HUES64 (cell line): ENCODE measurements at regions not wholly inside any gene's neighbourhood (a gene's known extent, or its start where the extent isn't known, plus 50 kb on each side); places are given as distances from the start of the nearest gene placed in this dataset.
A peak's percentile ranks its signal among the peaks of the same experiment; 100 is the strongest.

Source experiments
- H3K27ac ChIP-seq: 2 replicates; pipeline ENCODE4 v1.7.0; 2013; ENCODE audit warnings: low read depth, low read length, inconsistent platforms
- H3K27me3 ChIP-seq: 2 replicates; pipeline ENCODE4 v1.6.1; 2013; ENCODE audit warnings: mild to moderate bottlenecking, low read length; ENCODE audit not compliant: insufficient read depth
- H3K36me3 ChIP-seq: 2 replicates; pipeline ENCODE4 v1.6.1; 2013; ENCODE audit warnings: mild to moderate bottlenecking, low read length; ENCODE audit not compliant: insufficient read depth
- H3K4me1 ChIP-seq: 2 replicates; pipeline ENCODE4 v1.6.1; 2013; ENCODE audit warnings: mild to moderate bottlenecking, low read length, moderate library complexity; ENCODE audit not compliant: insufficient read depth
- H3K4me3 ChIP-seq: 2 replicates; pipeline ENCODE4 v1.5.1; 2013; ENCODE audit warnings: mild to moderate bottlenecking, low read length, moderate library complexity
- H3K9ac ChIP-seq: 2 replicates; pipeline ENCODE4 v1.6.1; 2013; ENCODE audit warnings: mild to moderate bottlenecking, low read depth, low read length
- H3K9me3 ChIP-seq: 2 replicates; pipeline ENCODE4 v1.6.1; 2013; ENCODE audit warnings: low read depth, low read length; ENCODE audit not compliant: insufficient read depth
- WGBS: fragments of 150-250, 120-280 bp; methylation state at CpG from one replicate; pipeline ENCODE4 v1.1.7; 2013; ENCODE audit warnings: missing lambda C conversion rate; 5-methylcytosine and 5-hydroxymethylcytosine counted together

GRCh38 chr20:16919841-16920240, 171.7 kb downstream of the OTOR start:
- Histone ChIP-seq H3K27me3 (no peaks in the 10 kb centered on the region), H3K36me3 (no peaks in the 10 kb centered on the region), H3K9ac (no peak overlapping the region), H3K4me3 (no peak overlapping the region), H3K4me1 (peaks cover 30% of the 10 kb centered on the region), H3K27ac (no peak overlapping the region), H3K9me3 (no peaks in the 10 kb centered on the region)
- 79% methylated on average over 5 of the region's 5 CpGs for WGBS

DNA sequence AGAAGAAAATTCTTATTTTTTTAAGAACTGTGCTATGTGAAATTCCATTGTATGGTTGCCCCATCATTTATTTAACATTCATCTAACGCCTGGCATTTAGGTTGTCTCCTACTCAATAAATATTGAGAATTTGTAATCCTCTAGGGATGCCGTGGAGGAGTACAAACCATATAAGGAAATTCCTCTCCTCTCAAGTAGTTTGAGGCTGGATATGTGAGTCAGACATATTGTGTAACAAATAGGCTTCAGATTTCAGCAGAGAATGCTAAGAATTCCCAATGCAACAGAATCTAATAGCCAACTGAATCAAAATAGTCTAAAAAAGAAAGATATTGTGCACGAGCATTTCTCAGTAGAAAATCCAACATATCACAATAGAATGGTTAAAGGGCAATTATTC, 174.7 kb downstream of the OTOR start:
- no peak overlapping the region for H3K4me3 ChIP-seq
- H3K27me3 ChIP-seq, result no peaks in the 10 kb centered on the region
- no peaks in the 10 kb centered on the region for H3K9me3 ChIP-seq
- WGBS, result no CpG with 5 or more reads among the region's 3 CpGs
- H3K4me1 ChIP-seq, result peaks cover 21% of the 10 kb centered on the region
- H3K9ac ChIP-seq, result no peak overlapping the region
- H3K27ac ChIP-seq, result no peak overlapping the region
- no peaks in the 10 kb centered on the region for H3K36me3 ChIP-seq

DNA sequence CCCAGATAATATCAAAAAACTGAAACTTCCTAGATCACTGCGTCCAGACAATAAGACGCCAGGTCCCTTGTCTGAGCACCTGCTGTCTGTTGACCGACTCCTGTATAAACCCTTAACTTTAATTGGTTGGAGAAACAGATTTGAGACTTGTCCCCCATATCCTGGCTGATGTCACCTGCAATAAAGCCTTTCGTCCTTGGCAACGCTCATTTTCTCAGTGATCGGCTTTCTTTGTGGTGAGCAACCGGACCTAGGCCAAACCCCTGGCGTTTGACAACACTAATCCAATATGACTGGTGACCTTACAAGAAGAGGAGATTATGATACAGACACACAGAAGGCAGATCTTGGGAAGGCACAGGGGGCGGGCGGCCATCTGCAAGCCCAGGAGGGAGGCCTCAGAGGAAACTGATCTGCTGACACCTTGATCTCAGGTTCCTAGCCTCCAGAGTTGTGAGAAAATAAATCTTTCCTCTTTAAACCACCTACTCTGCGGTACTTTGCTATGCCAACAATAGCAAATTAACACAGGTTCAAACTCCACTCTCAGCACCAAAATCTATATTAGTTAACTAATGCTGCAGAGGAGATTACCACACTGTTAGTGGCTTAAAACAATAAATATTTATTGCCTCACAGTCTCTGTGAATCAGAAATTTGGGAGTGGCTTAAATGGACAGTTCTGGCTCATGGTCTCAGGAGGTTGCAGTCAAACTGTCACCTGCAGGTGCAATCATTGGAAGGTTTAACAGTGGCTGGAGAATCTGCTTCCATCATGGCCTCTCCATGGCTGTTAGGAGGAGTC, 178.7 kb downstream of the OTOR start:
- Histone ChIP-seq H3K4me1 (peaks cover 17% of the 10 kb centered on the region), H3K27me3 (no peaks in the 10 kb centered on the region), H3K27ac (no peak overlapping the region), H3K9ac (no peak overlapping the region), H3K4me3 (no peak overlapping the region), H3K9me3 (no peaks in the 10 kb centered on the region), H3K36me3 (no peaks in the 10 kb centered on the region)
- WGBS, result 95% methylated on average over 11 of the region's 11 CpGs

DNA sequence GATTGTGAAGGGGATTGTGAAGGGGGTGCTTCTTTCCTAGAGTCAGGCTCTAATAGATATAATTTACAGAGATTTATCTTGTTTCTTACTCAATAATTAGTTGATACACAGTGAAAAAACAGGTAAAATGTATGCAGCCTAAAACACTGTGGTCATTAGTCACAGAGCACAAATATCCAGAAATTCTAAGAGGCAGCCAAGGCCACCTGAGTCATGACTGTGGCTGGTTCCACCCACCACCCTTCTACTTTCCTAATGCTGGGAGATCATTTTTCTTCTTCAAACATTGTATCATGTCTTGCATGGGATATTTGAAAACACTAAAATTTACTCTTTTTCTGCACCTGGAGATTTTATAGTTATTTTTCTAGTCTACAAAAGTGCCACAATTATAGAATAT, 181.6 kb downstream of the OTOR start:
- H3K36me3 ChIP-seq, result no peaks in the 10 kb centered on the region
- no peaks in the 10 kb centered on the region for H3K27me3 ChIP-seq
- H3K9ac ChIP-seq, result no peak overlapping the region
- no peaks in the 10 kb centered on the region for H3K9me3 ChIP-seq
- H3K4me1 ChIP-seq, result no peaks in the 10 kb centered on the region
- no peak overlapping the region for H3K4me3 ChIP-seq
- no peak overlapping the region for H3K27ac ChIP-seq

DNA sequence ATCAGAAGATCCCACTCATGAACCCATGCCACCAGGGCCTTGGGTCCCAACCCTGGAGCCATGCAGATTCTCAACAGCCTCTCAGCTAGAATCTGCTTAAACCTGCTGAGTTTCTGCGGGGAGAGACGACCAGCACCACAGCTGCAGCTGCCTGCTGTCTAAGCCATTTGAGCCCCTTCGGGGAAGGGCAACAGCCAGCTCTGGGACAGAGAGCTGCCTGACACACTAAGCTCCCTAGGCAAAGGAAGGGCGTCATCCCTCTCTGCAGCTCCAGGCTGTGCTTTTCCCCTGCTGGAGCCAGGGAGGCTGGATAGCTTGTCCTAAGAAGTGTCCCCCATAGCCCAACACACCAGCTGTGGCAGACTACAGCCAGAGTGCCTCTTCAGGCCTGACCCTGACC, 182.5 kb downstream of the OTOR start:
- Histone ChIP-seq H3K27me3 (no peaks in the 10 kb centered on the region), H3K9ac (no peak overlapping the region), H3K4me3 (no peak overlapping the region), H3K36me3 (no peaks in the 10 kb centered on the region), H3K9me3 (no peaks in the 10 kb centered on the region), H3K4me1 (no peaks in the 10 kb centered on the region), H3K27ac (no peak overlapping the region)
- 89% methylated on average over 4 of the region's 4 CpGs for WGBS

DNA sequence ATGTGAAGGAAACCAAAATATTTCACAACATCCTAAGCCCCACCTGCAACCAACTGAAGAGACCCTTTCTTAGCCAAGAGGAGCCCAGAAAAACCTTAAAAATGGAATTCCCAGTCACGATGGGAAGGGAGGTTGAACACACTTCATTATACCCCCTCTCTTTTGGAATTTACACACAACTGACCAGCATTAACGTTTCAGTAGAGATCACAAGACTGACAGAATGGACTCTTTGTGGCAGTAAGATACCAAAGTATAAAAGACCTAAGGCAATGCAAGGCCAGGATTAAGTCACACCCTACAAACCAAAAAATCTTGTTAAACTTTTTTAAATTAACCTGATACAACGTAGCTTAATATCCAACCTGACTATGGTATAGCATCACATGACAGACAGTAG, 190.9 kb downstream of the OTOR start:
- H3K4me3 ChIP-seq, result no peak overlapping the region
- no peaks in the 10 kb centered on the region for H3K27me3 ChIP-seq
- H3K27ac ChIP-seq, result no peak overlapping the region
- 51% methylated on average over 3 of the region's 3 CpGs for WGBS
- H3K4me1 ChIP-seq, result peaks cover 27% of the 10 kb centered on the region
- no peaks in the 10 kb centered on the region for H3K9me3 ChIP-seq
- H3K9ac ChIP-seq, result no peak overlapping the region
- no peaks in the 10 kb centered on the region for H3K36me3 ChIP-seq

- Histone ChIP-seq H3K4me3 (no peak overlapping the region), H3K4me1 (peaks cover 38% of the 10 kb centered on the region), H3K27ac (peak overlapping the region; percentile 84; the same call in 1 of the 2 replicates), H3K9ac (no peak overlapping the region), H3K9me3 (no peaks in the 10 kb centered on the region), H3K36me3 (no peaks in the 10 kb centered on the region), H3K27me3 (no peaks in the 10 kb centered on the region)
- WGBS, result 23% methylated on average over 1 of the region's 1 CpG
Measured at GRCh38 chr20:16940701-16941100, 192.5 kb downstream of the OTOR start.

GRCh38 chr20:16942051-16942450, 193.9 kb downstream of the OTOR start:
- Histone ChIP-seq H3K27me3 (no peaks in the 10 kb centered on the region), H3K9me3 (no peaks in the 10 kb centered on the region), H3K36me3 (no peaks in the 10 kb centered on the region), H3K9ac (no peak overlapping the region), H3K4me3 (no peak overlapping the region), H3K27ac (no peak overlapping the region), H3K4me1 (peaks cover 43% of the 10 kb centered on the region)
- WGBS, result 79% methylated on average over 1 of the region's 1 CpG

DNA sequence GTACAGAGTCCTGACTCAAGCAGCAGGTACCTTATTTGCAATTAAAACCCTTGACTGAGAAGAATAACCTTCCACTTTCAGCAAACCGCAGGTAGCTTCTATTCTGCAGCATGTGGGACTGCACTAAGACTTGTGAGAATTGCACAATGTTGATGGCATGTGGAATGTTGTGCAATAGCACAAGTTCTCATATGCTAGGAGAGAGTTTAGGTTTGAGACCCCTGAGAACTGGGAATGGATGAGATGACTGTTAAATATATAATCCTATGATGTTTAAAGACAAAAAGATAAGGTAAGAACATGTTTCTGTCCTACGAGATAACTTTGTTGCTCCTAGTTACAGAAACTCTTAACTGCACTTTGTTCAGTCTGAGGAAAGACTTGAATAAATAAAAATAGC, 194.6 kb downstream of the OTOR start:
- no peak overlapping the region for H3K27ac ChIP-seq
- no peaks in the 10 kb centered on the region for H3K9me3 ChIP-seq
- peaks cover 43% of the 10 kb centered on the region for H3K4me1 ChIP-seq
- WGBS, result 95% methylated on average over 2 of the region's 2 CpGs
- no peaks in the 10 kb centered on the region for H3K36me3 ChIP-seq
- no peak overlapping the region for H3K4me3 ChIP-seq
- H3K9ac ChIP-seq, result no peak overlapping the region
- no peaks in the 10 kb centered on the region for H3K27me3 ChIP-seq

GRCh38 chr20:16944745-16945144, 196.6 kb downstream of the OTOR start:
- Histone ChIP-seq H3K4me3 (no peak overlapping the region), H3K27ac (no peak overlapping the region), H3K27me3 (no peaks in the 10 kb centered on the region), H3K9ac (no peak overlapping the region), H3K36me3 (no peaks in the 10 kb centered on the region), H3K4me1 (peaks cover 43% of the 10 kb centered on the region), H3K9me3 (peaks cover 2% of the 10 kb centered on the region; the same call in 1 of the 2 replicates)
- WGBS, result 38% methylated on average over 2 of the region's 2 CpGs

GRCh38 chr20:16945619-16946018, 197.5 kb downstream of the OTOR start:
- Histone ChIP-seq H3K27me3 (no peaks in the 10 kb centered on the region), H3K4me3 (no peak overlapping the region), H3K36me3 (no peaks in the 10 kb centered on the region), H3K27ac (no peak overlapping the region), H3K9ac (no peak overlapping the region), H3K9me3 (peaks cover 5% of the 10 kb centered on the region; the same call in 1 of the 2 replicates), H3K4me1 (peaks cover 37% of the 10 kb centered on the region)

DNA sequence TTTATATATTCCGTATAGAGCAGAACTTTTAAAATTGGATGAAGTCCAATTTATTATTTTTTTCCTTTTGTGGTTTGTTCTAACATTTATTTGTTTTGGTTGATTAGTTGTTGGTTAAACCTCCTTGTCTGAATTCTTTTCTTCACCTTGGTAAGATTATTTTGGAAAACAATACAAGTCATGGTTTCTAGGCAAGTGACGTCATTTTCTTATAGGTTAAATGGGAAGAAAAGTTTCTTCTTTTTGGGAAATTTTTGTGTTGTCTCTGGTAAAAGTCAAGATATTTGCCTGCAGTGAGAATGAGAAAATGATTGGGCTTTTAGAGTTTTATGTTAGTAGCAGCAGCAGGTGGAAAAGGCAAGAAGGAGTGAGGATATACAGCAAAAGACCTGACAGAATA, 197.9 kb downstream of the OTOR start:
- WGBS, result 86% methylated on average over 1 of the region's 2 CpGs
- peaks cover 33% of the 10 kb centered on the region for H3K4me1 ChIP-seq
- no peak overlapping the region for H3K27ac ChIP-seq
- no peak overlapping the region for H3K9ac ChIP-seq
- H3K9me3 ChIP-seq, result peaks cover 5% of the 10 kb centered on the region; the same call in 1 of the 2 replicates
- H3K4me3 ChIP-seq, result no peak overlapping the region
- H3K27me3 ChIP-seq, result no peaks in the 10 kb centered on the region
- H3K36me3 ChIP-seq, result no peaks in the 10 kb centered on the region
